ENCODE measurements at regions not wholly inside any gene's neighbourhood (a gene's known extent, or its start where the extent isn't known, plus 50 kb on each side); places are given as distances from the start of the nearest gene placed in this dataset.

- Mint-ChIP-seq H3K9me3 (peaks cover 51% of the 10 kb centered on the region), H3K36me3 (ENCODE audit: low read depth) (no peaks in the 10 kb centered on the region; the same call in 1 of the 2 replicates), H3K4me3 (no peak overlapping the region), H3K27ac (no peak overlapping the region), H3K27me3 (ENCODE audit: insufficient read depth) (no peaks in the 10 kb centered on the region), H3K4me1 (ENCODE audit: low read depth) (no peaks in the 10 kb centered on the region)
- no peak for DNase-seq
- no peak for TF ChIP-seq CTCF (IDR thresholded peaks at IDR 0.05)
These were observed 979.7 kb downstream of the TBC1D32 start for GRCh38 chr6:120354452-120355098.

GRCh38 chr6:120352491-120352890, 981.8 kb downstream of the TBC1D32 start:
- Mint-ChIP-seq H3K4me3 (no peak overlapping the region), H3K4me1 (ENCODE audit: low read depth) (no peaks in the 10 kb centered on the region), H3K27ac (no peak overlapping the region), H3K9me3 (peaks cover 43% of the 10 kb centered on the region), H3K27me3 (ENCODE audit: insufficient read depth) (no peaks in the 10 kb centered on the region), H3K36me3 (ENCODE audit: low read depth) (no peaks in the 10 kb centered on the region)
- TF ChIP-seq CTCF (IDR thresholded peaks at IDR 0.05), result no peak
- DNase-seq, result no peak

- TF ChIP-seq CTCF (IDR thresholded peaks at IDR 0.05), result no peak
- Mint-ChIP-seq H3K27ac (no peak overlapping the region), H3K36me3 (ENCODE audit: low read depth) (no peaks in the 10 kb centered on the region), H3K4me3 (no peak overlapping the region), H3K9me3 (peaks cover 47% of the 10 kb centered on the region), H3K4me1 (ENCODE audit: low read depth) (no peaks in the 10 kb centered on the region), H3K27me3 (ENCODE audit: insufficient read depth) (no peaks in the 10 kb centered on the region)
- DNase-seq, result no peak
These were observed 985.4 kb downstream of the TBC1D32 start for GRCh38 chr6:120348926-120349325.

GRCh38 chr6:120328521-120328920, 979.0 kb upstream of the MAN1A1 start:
- no peak for DNase-seq
- Mint-ChIP-seq H3K4me3 (no peak overlapping the region), H3K36me3 (ENCODE audit: low read depth) (no peaks in the 10 kb centered on the region), H3K9me3 (peaks cover 18% of the 10 kb centered on the region), H3K4me1 (ENCODE audit: low read depth) (no peaks in the 10 kb centered on the region), H3K27ac (no peak overlapping the region), H3K27me3 (ENCODE audit: insufficient read depth) (no peaks in the 10 kb centered on the region; the same call in 1 of the 2 replicates)
- TF ChIP-seq CTCF (IDR thresholded peaks at IDR 0.05), result no peak

- Mint-ChIP-seq H3K27me3 (ENCODE audit: insufficient read depth) (no peaks in the 10 kb centered on the region), H3K9me3 (peaks cover 37% of the 10 kb centered on the region)
- no peak for TF ChIP-seq CTCF (IDR thresholded peaks at IDR 0.05)
These were observed 971.1 kb upstream of the MAN1A1 start for GRCh38 chr6:120320481-120321162.

More at GRCh38 chr6:120320481-120321162, 971.1 kb upstream of the MAN1A1 start:
- Mint-ChIP-seq H3K27ac (no peak overlapping the region), H3K36me3 (ENCODE audit: low read depth) (no peaks in the 10 kb centered on the region), H3K4me3 (no peak overlapping the region), H3K4me1 (ENCODE audit: low read depth) (no peaks in the 10 kb centered on the region)
- DNase-seq, result no peak

Measured in HFFc6 (cell line).